Kidney (tissue), 13 donors: ENCODE measurements at regions not wholly inside any gene's neighbourhood (a gene's known extent, or its start where the extent isn't known, plus 50 kb on each side); places are given as distances from the start of the nearest gene placed in this dataset.

Experiments
- DNase-seq, 5 donors: peaks; one replicate each; pipeline ENCODE4 v3.0.0-alpha.2; 2013 to 2020
- FAIRE-seq: peaks from 2 replicates; lab custom pipeline; 2012; peaks lifted over from hg19 to GRCh38; lab: Jason Lieb, UNC
- H3K27ac ChIP-seq, 2 donors: one replicate each; pipeline ENCODE4 v1.7.0; 2013; ENCODE audit warnings: low read depth in 2 of 2, low read length in 2 of 2, inconsistent platforms in 1 of 2
- H3K27me3 ChIP-seq: one replicate; pipeline ENCODE4 v1.7.1; 2013; ENCODE audit warnings: low read length, inconsistent platforms; ENCODE audit not compliant: control insufficient read depth, insufficient read depth
- H3K36me3 ChIP-seq, 3 donors: one replicate each; pipeline versions ENCODE4 v1.7.0 to v1.7.1; 2013; ENCODE audit warnings: low read length in 3 of 3, control low read depth in 1 of 3, inconsistent platforms in 1 of 3; ENCODE audit not compliant: insufficient read depth in 3 of 3, control insufficient read depth in 2 of 3
- H3K4me1 ChIP-seq, 3 donors: one replicate each; pipeline versions ENCODE4 v1.7.0 to v1.7.1; 2013; ENCODE audit warnings: low read length in 3 of 3, inconsistent platforms in 1 of 3, low read depth in 1 of 3; ENCODE audit not compliant: control insufficient read depth in 2 of 3, insufficient read depth in 2 of 3
- H3K4me3 ChIP-seq, 3 donors: one replicate each; pipeline versions ENCODE4 v1.7.0 to v1.8.1; 2013; ENCODE audit warnings: low read length in 3 of 3, control low read depth in 1 of 3, inconsistent platforms in 1 of 3
- H3K9ac ChIP-seq, 3 donors: one replicate each; pipeline versions ENCODE4 v1.7.0 to v1.7.1; 2013; ENCODE audit warnings: low read length in 3 of 3, control low read depth in 1 of 3, inconsistent platforms in 1 of 3
- H3K9me3 ChIP-seq, 3 donors: one replicate each; pipeline versions ENCODE4 v1.7.0 to v1.7.1; 2013; ENCODE audit warnings: low read length in 3 of 3, control low read depth in 1 of 3, inconsistent platforms in 1 of 3; ENCODE audit not compliant: control insufficient read depth in 2 of 3, insufficient read depth in 1 of 3
- CTCF ChIP-seq: IDR thresholded peaks from 3 replicates; pipeline ENCODE4 v1.5.1; 2012; ENCODE audit warnings: mild to moderate bottlenecking, moderate library complexity, borderline replicate concordance; ENCODE audit not compliant: insufficient read depth; ENCODE audit errors: extremely low read depth
- intact Hi-C: fragments of 100-400 bp; cut with DNase I; formaldehyde crosslinking; loops from one replicate; pipeline ENCODE4 v1.11.1; 2022
- donor health status: control.
- donor health status: control.
- donor health status: control.
- donor health status: control.
- donor health status: control.
- donor health status: DM: yes; HTN: yes; CAD: no.
- donor health status: Normal renal cell carcinoma (clear cell type).

- FAIRE-seq (no peak), DNase-seq (no peak)
- Histone ChIP-seq H3K27ac (no peak overlapping the region), H3K9me3 (peaks cover 0 to 4% (median 0%) of the 10 kb centered on the region in 3 donors), H3K9ac (no peak overlapping the region), H3K4me1 (peaks cover 0 to 2% (median 0%) of the 10 kb centered on the region in 3 donors), H3K27me3 (no peaks in the 10 kb centered on the region), H3K36me3 (no peaks in the 10 kb centered on the region), H3K4me3 (no peak overlapping the region)
- intact Hi-C loops = no loop called here
- TF ChIP-seq CTCF = no peak
Measured at GRCh38 chr16:74078511-74079231, 217.9 kb upstream of the PSMD7 start.

GRCh38 chr16:74076568-74076967 is 220.0 kb upstream of the PSMD7 start:
- TF ChIP-seq CTCF = no peak
- no peaks in the 10 kb centered on the region for H3K27me3 ChIP-seq
- H3K27ac ChIP-seq = no peak overlapping the region
- no peak overlapping the region for H3K4me3 ChIP-seq
- peaks cover 0 to 4% (median 0%) of the 10 kb centered on the region in 3 donors for H3K9me3 ChIP-seq
- H3K4me1 ChIP-seq = no peaks in the 10 kb centered on the region
- no peaks in the 10 kb centered on the region for H3K36me3 ChIP-seq
- intact Hi-C loops = no loop called here
- H3K9ac ChIP-seq = no peak overlapping the region
- FAIRE-seq (no peak), DNase-seq (no peak)

GRCh38 chr16:74075393-74075792 is 221.2 kb upstream of the PSMD7 start:
- DNase-seq (no peak), FAIRE-seq (no peak)
- intact Hi-C loops = no loop called here
- H3K27me3 ChIP-seq = no peaks in the 10 kb centered on the region
- no peaks in the 10 kb centered on the region for H3K36me3 ChIP-seq
- peaks cover 0 to 4% (median 0%) of the 10 kb centered on the region in 3 donors for H3K9me3 ChIP-seq
- H3K4me3 ChIP-seq = no peak overlapping the region
- H3K4me1 ChIP-seq = no peaks in the 10 kb centered on the region
- no peak overlapping the region for H3K9ac ChIP-seq
- no peak for TF ChIP-seq CTCF
- H3K27ac ChIP-seq = no peak overlapping the region

GRCh38 chr16:74073456-74073855 is 223.2 kb upstream of the PSMD7 start:
- no peaks in the 10 kb centered on the region for H3K27me3 ChIP-seq
- H3K9ac ChIP-seq = no peak overlapping the region
- no peaks in the 10 kb centered on the region for H3K36me3 ChIP-seq
- peak in 3 of 5 donors; percentile 14 to 32 (median 31) for DNase-seq
- peaks cover 0 to 4% (median 0%) of the 10 kb centered on the region in 3 donors for H3K9me3 ChIP-seq
- no peak for FAIRE-seq
- H3K4me1 ChIP-seq = no peaks in the 10 kb centered on the region
- TF ChIP-seq CTCF = no peak
- no peak overlapping the region for H3K27ac ChIP-seq
- intact Hi-C loops = no loop called here
- H3K4me3 ChIP-seq = no peak overlapping the region
